Mammary epithelial cell (primary cell): ENCODE measurements at regions not wholly inside any gene's neighbourhood (a gene's known extent, or its start where the extent isn't known, plus 50 kb on each side); places are given as distances from the start of the nearest gene placed in this dataset.

Source experiments
- CTCF ChIP-seq, 2 donors: IDR thresholded peaks in 1 of 2; conservative IDR thresholded peaks in 1 of 2; 2 replicates each; pipeline ENCODE4 v1.5.1; 2011 to 2012; ENCODE audit warnings: inconsistent platforms in 2 of 2, low read length in 2 of 2, mild to moderate bottlenecking in 2 of 2, control low read depth in 1 of 2, low read depth in 1 of 2; ENCODE audit not compliant: insufficient read depth in 1 of 2; ENCODE audit errors: extremely low read depth in 1 of 2
- EZH2 ChIP-seq: IDR thresholded peaks from 2 replicates; pipeline ENCODE4 v1.6.1; 2012; ENCODE audit warnings: low read length, inconsistent platforms, borderline replicate concordance

GRCh38 chr12:46652692-46653091 is 173.1 kb downstream of the SLC38A4 start:
- TF ChIP-seq CTCF (conservative IDR thresholded peaks at IDR 0.05 in 1 of 2, IDR thresholded peaks at IDR 0.05 in 1 of 2; ENCODE audit: extremely low read depth in 1 of 2, insufficient read depth in 1 of 2, low read depth in 1 of 2, low read length in 2 of 2) (no peak), EZH2 (no peak)
